GM18909 (cell line): ENCODE measurements at regions not wholly inside any gene's neighbourhood (a gene's known extent, or its start where the extent isn't known, plus 50 kb on each side); places are given as distances from the start of the nearest gene placed in this dataset.
"Not testable (repeated sequence)": the region's sequence is repeated elsewhere in the genome, so short reads cannot be mapped to it uniquely, and the experiment has no call there.

Experiments
- ATAC-seq: cut with Tn5 transposase; IDR thresholded peaks from one replicate; pipeline ENCODE4 v1.9.1; 2021; ENCODE audit warnings: mild to moderate bottlenecking; ENCODE audit not compliant: unreplicated experiment, poor library complexity

DNA sequence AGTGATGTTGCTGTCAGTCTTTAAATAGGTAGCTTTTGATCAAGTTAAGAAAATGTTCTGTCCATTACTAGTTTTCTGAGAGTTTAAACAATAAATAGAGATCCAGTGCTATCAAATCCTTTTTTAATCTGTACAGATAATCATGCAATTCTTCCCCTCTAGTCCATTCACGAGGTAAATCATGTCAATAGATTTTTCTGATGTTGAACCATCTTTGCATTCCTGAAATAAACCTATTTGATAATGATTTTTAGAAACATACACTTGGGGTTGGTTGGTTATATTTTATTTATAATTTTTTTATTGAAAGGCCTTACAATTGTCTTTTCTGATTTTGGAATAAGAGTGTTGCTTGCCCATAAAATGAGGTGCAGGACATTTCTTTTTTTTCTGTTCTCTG, 95.0 kb downstream of the FAM53A start:
- ATAC-seq, result no peak

DNA sequence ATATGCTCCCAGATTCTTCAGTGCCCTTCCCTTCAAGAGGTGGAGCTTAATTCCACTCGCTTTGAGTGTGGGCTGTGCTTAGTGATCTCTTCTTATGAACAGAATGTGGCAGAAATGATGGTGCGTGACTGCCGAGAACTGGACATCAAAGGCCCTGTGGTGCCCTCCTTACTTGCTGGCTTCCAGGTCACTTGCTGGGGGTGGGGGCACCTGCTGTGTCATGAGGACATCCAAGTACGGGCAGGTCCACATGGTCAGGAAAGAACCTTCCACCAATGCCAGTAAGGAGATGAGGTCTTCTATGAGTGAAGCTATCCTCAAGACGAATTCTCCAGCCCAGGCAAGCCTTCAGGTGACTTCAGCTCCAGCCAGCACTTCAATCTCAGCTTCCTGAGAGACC, 95.8 kb downstream of the FAM53A start:
- ATAC-seq, result no peak

DNA sequence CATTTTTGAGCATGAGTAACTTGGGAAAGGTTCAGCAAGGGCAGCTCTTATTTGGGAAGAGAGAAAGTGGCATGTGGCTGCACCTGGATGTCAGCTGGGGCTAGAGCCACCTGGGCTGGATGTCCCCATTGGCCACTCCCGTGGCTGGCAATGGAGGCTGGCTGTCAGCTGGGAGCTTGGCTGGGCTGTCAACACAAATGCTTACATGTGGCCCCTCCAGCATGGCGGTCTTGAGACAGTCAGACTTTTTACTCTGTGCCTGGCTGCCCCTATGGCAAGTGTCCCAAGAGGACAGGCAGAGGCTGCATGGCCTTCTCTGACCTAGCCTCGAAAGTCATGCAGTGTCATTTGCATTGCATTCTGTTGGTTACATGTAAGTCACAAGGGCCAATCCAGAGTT, 99.6 kb downstream of the FAM53A start:
- no peak for ATAC-seq

DNA sequence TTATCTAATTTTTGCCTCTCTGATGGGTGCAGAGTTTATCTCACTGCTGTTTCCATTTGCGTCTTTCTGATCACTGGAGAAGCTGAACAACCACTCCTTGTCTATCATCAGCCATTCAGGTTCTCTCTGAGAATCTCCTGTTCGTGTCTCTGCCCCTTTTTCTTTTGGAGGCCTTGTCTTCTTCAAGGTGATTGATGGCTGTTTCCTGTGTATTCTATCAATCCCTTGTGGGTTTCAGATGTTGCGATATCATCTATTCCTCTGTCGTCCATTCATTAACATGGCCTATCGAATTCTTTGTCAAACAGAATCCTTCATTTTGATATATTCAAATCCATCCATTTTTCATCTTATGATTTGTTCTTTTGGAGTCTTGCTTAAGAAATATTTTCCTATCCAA, 100.3 kb downstream of the FAM53A start:
- no peak for ATAC-seq

DNA sequence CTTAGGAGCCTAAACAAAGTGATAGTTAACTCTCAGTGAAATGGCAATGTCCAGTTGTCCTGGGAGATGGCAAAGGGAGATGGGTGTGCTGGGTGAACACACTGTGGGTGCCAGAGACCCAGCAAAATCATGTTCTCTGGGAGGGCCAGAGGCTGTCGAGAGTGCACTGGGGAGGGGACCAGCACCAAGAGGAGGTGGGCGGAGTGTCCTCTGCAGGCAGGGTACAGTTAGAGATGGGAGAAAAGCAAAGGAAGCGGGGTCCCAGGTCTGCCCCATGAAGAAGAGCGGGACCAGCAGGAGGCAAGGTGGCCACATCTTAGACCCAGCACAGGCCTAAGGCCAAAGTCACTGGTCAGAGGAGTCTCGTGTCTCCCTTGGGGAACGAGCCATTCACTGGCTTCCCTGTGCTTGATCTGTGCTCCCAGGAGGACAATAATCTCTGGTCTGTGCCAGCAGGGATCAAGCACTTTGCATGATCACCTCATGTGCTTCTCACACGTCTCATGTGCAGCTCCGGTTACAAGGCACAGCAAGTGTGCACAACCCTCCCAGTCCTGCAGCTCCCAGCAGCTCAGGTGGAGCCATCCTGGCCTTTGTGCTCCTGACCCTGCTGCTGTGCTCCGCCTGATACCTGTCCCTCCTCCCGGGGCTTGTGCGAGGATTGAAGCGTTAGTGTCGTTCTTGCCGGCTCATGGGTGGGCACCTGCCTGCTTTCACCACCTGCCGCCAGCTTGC, 100.9 kb downstream of the FAM53A start:
- ATAC-seq, result no peak

DNA sequence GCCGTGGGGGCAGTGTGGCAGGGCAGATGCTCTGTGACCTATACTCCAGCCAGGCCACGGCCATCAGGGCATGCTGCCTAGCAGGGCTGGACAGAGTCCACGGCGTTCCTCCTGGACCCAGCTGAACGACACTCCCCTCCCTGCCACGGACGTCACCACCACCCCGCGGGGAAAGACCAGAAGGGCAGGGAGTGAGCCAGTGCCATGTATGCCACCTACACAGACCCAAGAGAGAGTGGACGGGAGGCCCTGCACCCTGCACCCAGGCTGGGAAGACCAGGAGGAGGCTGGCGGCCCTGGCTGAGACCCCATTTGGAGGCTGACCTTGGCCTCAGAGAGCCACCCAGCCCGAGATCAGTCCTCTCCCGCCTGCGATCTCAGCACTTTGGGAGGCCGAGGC, 101.9 kb downstream of the FAM53A start:
- no peak for ATAC-seq

DNA sequence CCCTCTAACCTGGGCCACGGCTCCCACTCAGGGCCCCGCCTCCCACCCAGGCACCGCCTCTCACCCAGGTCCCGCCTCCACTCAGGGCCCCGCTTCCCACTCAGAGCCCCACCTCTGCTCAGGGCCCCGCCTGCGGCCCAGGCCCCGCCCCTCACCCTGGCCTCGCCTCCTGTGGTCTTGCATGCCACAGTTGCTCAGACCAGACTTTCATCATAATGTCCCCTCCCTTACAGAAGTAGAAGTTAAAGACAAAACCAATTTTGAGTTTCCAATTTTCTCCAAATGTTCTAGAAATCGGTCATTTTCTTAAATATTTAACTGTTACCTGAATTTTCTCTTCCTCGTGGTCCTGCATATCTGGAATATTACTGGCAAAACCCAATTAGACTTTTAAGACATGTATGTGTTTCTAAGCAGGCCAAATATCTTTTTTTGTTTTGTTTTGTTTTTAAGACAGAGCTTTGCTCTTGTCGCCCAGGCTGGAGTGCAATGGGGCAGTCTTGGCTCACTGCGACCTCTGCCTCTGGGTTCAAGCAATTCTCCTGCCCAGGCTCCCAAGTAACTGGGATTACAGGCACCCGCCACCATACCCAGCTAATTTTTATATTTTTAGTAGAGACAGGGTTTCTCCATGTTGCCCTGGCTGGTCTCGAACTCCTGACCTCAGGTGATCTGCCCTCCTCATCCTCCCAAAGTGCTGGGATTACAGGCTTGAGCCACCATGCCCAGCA, 102.8 kb downstream of the FAM53A start:
- ATAC-seq, result peak; percentile 73

DNA sequence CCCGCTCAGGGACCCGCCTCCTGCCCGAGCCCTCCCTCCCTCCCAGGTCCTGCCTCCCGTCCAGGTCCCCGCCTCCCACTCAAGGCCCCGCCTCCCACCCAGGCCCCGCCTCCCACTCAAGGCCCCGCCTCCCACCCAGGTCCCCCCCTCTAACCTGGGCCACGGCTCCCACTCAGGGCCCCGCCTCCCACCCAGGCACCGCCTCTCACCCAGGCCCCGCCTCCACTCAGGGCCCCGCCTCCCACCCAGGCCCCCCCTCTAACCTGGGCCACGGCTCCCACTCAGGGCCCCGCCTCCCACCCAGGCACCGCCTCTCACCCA, 103.5 kb downstream of the FAM53A start:
- not testable (repeated sequence) for ATAC-seq

DNA sequence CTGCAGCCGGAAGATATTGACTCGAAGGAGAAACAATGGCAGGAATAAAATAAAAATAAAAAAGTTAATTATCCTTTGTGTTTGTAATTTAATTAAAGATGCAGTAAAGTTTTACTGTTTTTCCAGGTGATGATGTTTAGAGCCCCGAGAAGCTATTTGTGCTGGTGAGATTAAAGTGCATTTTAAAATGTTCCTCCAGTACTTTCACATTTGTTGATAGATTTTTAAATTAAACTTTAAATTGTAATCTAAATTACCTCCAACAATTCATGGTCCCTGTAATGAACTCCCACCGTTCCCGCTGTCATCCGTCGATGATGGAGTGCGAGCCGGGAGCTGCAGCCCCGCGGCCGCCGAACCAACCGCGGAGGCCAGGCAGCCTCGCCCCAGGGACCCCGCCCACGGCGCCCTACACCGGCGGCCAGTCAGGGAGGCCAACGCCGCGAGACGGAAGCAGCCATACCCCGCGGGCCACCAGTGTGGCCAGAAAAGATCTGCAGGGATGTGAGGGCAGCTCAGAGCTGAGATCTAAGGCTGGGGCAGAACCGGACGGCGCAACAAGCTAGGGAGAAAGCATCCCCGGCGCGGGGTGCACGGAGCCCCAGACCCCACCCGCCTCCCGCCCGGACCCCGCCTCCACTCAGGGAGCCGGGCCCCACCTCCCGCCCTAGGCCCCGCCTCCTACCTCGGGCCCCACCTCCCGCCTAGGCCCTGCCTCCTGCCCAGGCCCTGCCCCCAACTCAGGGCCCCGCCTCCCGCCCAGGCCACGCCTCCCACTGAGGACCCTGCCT, 104.0 kb downstream of the FAM53A start:
- peak; percentile 49 for ATAC-seq

DNA sequence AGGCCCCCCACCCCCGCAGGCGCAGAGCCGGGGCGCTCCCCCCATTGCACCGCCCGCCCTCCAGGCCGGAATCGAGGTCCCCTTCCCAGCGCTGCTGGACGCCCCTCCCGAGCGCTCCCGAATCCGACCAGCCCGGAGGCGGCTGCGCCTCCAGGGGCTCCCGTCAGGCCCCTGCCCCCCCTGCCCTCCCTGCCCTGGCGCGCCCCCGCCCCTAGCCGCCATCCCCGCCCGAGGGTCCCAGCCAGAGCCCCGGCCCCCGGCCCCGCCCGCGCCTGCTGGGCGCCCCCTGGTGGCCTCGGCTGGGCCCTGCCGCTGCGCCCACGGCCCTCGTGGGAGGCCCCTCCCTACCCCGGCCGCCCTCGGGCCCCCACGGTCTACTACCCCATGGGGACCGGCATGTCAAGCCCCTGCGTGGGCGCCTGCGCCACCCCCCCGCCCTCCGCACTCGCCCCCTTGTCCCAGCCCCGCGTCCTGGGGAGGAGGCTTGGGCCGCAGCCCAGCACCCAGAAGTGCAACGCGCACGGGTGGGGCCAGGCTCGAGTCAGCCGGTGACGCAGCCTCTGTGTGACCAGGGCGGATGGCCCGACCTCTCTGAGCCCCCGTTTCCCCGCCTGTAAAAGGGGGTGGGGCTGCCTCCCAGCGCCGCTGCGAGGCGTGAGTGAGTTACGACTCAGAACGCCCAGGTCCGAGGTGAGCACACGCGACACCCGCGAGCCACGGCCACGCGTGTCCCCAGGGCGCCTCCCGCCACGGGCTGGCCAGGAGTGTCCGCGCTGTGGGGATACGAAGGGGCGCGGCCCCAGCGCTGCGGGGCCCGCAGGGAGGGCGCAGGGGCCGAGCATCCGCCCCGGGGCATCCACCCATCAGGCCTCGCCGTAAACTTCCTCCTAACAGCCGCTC, 104.9 kb downstream of the FAM53A start:
- no peak for ATAC-seq

DNA sequence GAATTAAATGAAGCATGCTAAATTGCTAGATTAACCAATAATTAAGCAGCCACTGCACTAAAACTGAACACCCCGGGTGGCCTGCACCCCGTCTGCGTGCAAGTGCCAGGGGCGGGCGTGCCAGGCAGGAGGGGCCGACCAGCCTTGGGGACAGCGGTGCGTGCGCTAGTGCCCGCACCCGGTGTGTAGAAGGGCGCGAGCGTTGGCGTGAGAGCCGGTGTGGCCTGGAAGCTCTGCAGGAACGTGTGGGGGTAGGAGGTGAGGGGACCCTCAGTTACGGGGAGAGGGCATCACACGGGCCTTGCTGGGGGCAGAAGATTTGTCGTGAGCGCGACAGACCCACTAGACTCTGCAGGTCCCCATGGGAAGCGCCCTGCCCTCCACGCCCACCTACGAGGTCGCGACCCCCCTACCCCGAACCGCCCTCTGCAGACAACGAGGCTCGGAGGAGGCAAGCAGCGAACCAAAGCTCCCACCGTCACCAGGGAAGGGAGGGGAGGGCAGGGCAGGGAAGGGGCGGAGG, 105.8 kb downstream of the FAM53A start:
- no peak for ATAC-seq

DNA sequence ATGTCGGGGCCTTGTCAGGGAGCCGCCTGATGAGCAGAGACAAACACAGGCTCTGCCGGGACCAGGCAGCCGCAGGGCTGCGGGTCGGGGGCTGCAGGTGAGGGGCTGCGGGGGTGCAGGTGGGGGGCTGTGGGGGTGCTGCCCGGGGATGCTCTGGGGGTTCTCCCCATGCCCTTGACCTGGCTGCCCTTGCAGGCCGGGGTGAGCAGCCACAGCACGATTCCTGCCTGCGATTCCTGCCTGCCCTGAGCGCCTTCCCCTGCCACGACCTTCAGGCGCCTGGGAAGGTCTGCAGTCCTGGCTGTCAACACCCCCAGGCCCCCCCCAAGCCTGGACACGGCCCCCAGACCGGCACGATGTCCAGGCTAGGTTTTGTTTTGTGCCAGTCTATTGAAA, 106.3 kb downstream of the FAM53A start:
- no peak for ATAC-seq

DNA sequence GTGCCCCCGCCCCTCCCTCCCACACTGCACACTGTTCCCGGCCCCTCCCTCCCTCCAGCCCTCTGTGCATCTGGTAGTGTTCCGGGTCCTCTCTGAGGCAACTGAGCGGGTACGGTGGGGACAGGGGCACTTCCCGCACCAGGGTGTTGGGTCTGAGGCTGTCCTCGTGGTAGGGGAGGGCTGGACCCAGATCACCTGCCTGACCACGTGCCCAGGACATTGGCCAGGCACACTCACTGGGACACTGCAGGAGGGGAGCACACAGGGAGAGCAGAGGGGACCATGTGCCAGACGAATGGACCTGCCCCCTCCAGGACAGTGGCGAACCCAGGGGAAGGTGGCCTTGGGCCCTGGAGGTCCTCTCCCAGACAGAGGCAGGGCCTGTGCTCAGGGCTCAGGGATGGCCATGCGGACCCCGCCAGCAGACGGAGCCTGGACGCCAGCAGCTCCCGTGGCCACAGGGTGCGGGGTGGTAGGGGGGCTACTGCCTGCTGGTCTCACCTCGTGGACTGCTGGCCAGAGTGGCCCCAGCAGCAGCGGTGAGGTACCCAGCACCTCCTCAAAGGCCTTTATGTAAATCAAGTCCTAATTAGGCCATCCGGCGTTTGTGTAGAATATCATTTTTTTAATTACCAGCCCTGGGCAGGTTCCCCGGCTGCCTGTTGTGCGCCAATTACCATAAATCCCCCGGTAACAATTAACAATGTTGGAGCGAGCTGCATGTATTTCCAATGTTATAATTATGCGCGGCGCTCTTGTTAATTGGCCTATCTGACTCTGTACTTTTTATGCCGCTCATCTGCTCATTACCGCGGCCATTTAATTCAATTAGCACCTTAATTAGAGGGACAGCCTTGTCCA, 106.9 kb downstream of the FAM53A start:
- ATAC-seq, result no peak

DNA sequence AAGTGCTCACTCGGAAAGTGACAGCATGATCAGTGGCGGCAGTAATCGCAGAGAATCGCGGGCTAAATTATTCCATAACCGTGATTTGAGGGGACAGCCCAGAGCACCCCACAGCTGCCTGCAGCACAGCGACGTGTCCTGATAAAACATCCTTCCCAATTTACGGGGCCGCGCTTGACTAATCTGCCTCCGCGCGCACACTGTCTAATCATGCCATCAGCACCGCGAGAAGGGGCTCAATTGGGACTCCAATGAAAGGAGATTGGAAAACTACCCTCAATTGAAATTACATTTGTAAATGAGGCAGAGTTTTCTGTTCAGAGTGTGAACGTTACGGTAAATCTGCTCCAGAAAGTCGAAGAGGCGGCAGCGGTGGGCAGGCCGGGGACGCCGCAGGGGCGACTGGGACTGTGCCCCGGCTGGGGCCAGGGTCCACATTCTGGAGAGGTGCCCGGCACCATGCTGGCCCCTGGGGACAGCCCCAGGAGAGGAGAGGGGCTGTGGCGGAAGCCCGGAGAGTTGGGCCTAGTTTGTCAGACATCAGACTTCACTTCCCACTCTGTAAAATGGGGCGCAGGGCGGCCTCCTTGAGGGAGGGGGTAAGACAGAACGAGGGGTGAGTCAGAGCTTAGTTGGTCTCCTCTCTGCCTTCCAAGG, 107.7 kb downstream of the FAM53A start:
- ATAC-seq, result no peak

DNA sequence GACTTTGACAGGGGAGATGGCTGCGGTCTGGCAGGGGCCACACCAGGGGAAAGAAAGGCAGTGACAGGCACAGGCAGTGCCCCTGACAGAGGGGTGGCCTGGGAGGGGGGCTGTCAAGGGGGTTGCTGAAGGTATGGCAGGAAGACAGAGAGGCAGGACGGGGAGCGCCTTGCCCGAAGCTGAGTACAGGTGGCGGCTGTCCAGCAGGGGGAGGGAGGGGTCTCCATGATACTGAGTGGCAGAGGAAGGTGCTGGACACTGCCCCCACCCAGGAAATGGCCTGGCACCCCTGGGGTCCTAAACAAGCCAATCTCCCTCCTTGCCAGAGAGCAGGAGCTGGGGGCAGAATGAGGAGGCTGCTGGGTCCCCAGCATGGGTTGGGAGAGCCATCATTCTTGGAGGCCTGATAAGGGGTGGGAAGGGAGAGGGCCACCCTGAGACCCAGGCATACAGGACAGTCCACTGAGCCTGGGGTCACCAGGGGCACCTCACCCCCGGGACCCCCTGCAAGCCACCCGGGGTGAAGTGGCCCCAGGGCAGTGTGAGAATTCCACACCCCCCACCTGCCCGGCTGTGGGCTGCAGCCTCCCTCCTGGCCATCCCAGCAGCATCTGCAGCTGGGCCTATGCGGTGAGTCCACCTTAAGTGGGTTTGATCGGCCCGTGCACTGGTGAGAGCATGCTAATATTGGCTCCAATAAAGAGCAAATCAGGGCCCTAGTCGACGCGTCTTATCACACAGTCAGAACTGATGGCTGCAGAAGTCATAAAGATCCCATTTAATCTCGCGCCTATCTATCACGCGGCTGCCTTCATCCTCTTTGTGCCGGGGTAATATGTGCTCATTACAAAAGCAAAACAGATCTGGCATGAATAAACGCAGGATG, 108.5 kb downstream of the FAM53A start:
- no peak for ATAC-seq

DNA sequence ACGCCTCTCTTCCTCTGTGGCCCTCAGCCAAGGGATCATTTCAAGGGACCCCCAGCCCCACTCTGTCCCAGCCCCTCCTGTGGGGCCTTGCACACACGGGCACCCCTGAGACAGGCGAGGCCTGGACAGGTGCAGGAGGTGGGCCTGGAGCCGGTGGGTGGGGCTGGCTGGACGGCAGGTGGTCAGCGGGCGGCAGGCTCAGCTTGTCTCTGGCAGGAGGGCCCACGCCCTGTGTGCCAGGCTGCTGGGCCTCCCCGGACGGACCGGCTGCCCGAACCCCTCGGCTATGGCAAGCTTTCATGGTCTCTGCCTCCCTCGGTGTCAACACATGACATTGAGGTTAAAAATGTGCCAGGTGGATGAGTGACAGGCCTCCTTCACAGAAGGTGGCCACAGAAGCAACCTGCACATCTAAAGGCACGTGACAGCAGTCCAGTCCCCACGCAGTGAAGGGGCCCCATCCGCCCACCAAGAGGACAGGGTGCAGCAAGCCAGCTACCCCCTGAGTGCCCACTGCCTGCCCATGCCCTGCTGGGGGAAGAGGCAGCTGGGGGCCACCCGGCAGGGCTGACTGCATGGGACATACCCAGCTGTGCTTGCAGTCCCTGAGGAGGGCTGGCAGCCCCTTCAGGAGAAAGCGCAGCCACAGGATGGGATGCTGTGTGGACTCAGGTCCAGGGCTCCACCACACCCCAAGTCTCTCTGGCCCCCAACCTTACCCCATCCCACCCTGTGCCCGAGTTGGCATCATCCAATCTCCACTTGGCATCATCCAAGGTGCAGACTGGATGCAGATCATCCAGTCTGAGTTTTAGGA, 109.3 kb downstream of the FAM53A start:
- ATAC-seq, result no peak
